ENCODE measurements at regions not wholly inside any gene's neighbourhood (a gene's known extent, or its start where the extent isn't known, plus 50 kb on each side); places are given as distances from the start of the nearest gene placed in this dataset.
"Not testable (repeated sequence)": the region's sequence is repeated elsewhere in the genome, so short reads cannot be mapped to it uniquely, and the experiment has no call there.

- DNase-seq (ENCODE audit: low read depth in 3 of 3, low spot score in 2 of 3) = not testable (repeated sequence)
Observed at GRCh38 chr12:125353002-125353401, 287.8 kb downstream of the AACS start.

- no peak for DNase-seq (ENCODE audit: low read depth in 3 of 3, low spot score in 2 of 3)
Observed at GRCh38 chr12:125353871-125354270, 288.6 kb downstream of the AACS start.

- DNase-seq (ENCODE audit: low read depth in 3 of 3, low spot score in 2 of 3) = no peak
Observed at GRCh38 chr12:125355614-125356013, 290.4 kb downstream of the AACS start.

- no peak for DNase-seq (ENCODE audit: low read depth in 3 of 3, low spot score in 2 of 3)
Observed at GRCh38 chr12:125356111-125356510, 290.9 kb downstream of the AACS start.

GRCh38 chr12:125357561-125357960, 292.3 kb downstream of the AACS start:
- no peak for DNase-seq (ENCODE audit: low read depth in 3 of 3, low spot score in 2 of 3)

GRCh38 chr12:125360540-125360939, 295.3 kb downstream of the AACS start:
- no peak for DNase-seq (ENCODE audit: low read depth in 3 of 3, low spot score in 2 of 3)

- DNase-seq (ENCODE audit: low read depth in 3 of 3, low spot score in 2 of 3) = no peak
Observed at GRCh38 chr12:125371033-125371432, 305.8 kb downstream of the AACS start.

- DNase-seq (ENCODE audit: low read depth in 3 of 3, low spot score in 2 of 3) = no peak
Observed at GRCh38 chr12:125372085-125372484, 306.9 kb downstream of the AACS start.

GRCh38 chr12:125373375-125373774, 308.1 kb downstream of the AACS start:
- no peak for DNase-seq (ENCODE audit: low read depth in 3 of 3, low spot score in 2 of 3)

GRCh38 chr12:125376422-125376821, 311.2 kb downstream of the AACS start:
- DNase-seq (ENCODE audit: low read depth in 3 of 3, low spot score in 2 of 3) = no peak

- DNase-seq (ENCODE audit: low read depth in 3 of 3, low spot score in 2 of 3) = no peak
Observed at GRCh38 chr12:125377093-125377492, 311.9 kb downstream of the AACS start.

- DNase-seq (ENCODE audit: low read depth in 3 of 3, low spot score in 2 of 3) = no peak
Observed at GRCh38 chr12:125381373-125381772, 316.1 kb downstream of the AACS start.

GRCh38 chr12:125382926-125383325, 317.7 kb downstream of the AACS start:
- DNase-seq (ENCODE audit: low read depth in 3 of 3, low spot score in 2 of 3) = no peak

- DNase-seq (ENCODE audit: low read depth in 3 of 3, low spot score in 2 of 3) = no peak
Observed at GRCh38 chr12:125386652-125387051, 321.4 kb downstream of the AACS start.

- DNase-seq (ENCODE audit: low read depth in 3 of 3, low spot score in 2 of 3) = no peak
Observed at GRCh38 chr12:125387206-125387605, 322.0 kb downstream of the AACS start.

- no peak for DNase-seq (ENCODE audit: low read depth in 3 of 3, low spot score in 2 of 3)
Observed at GRCh38 chr12:125389061-125389697, 323.9 kb downstream of the AACS start.

- no peak for DNase-seq (ENCODE audit: low read depth in 3 of 3, low spot score in 2 of 3)
Observed at GRCh38 chr12:125393569-125393968, 328.3 kb downstream of the AACS start.

- no peak for DNase-seq (ENCODE audit: low read depth in 3 of 3, low spot score in 2 of 3)
Observed at GRCh38 chr12:125395583-125396215, 330.5 kb downstream of the AACS start.

GRCh38 chr12:125399489-125399888, 334.3 kb downstream of the AACS start:
- DNase-seq (ENCODE audit: low read depth in 3 of 3, low spot score in 2 of 3) = no peak

- peak in 2 of 3 donors; percentile 5 for DNase-seq (ENCODE audit: low read depth in 3 of 3, low spot score in 2 of 3)
Observed at GRCh38 chr12:125402874-125403789, 337.9 kb downstream of the AACS start.

- no peak for DNase-seq (ENCODE audit: low read depth in 3 of 3, low spot score in 2 of 3)
Observed at GRCh38 chr12:125403843-125404242, 338.6 kb downstream of the AACS start.

GRCh38 chr12:125406131-125406530, 340.9 kb downstream of the AACS start:
- DNase-seq (ENCODE audit: low read depth in 3 of 3, low spot score in 2 of 3) = no peak
